ENCODE measurements at regions not wholly inside any gene's neighbourhood (a gene's known extent, or its start where the extent isn't known, plus 50 kb on each side); places are given as distances from the start of the nearest gene placed in this dataset.

DNA sequence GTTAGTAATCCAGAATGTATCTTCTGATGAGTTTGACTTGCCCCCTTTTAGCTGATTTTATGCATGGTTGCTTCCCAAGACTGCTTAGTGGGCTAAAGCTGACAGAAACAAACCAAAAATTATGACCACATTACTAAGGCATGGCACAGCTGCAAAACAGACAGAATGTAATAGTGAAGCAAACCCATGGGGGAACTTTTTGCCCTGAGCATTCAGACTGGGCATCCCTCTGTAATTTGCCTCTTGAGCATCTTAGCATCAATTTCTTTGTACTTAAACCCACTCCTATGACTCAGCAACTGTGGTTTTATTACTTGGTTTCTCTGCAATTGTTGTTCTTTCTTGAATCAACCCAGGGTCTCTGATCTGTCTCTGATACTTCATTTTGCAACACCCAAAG lies 487.3 kb upstream of the DCC start:
- DNase-seq (ENCODE audit: low read depth), result no peak
- no peaks in the 10 kb centered on the region for H3K36me3 ChIP-seq (ENCODE audit: control insufficient read depth, insufficient read depth, low read length)
- POLR2A ChIA-PET, result no interaction called here
- H3K27me3 ChIP-seq (ENCODE audit: control insufficient read depth, insufficient read depth, low read length), result no peaks in the 10 kb centered on the region
- CTCF ChIA-PET, result no interaction called here
- TF ChIP-seq, protein P1, sequence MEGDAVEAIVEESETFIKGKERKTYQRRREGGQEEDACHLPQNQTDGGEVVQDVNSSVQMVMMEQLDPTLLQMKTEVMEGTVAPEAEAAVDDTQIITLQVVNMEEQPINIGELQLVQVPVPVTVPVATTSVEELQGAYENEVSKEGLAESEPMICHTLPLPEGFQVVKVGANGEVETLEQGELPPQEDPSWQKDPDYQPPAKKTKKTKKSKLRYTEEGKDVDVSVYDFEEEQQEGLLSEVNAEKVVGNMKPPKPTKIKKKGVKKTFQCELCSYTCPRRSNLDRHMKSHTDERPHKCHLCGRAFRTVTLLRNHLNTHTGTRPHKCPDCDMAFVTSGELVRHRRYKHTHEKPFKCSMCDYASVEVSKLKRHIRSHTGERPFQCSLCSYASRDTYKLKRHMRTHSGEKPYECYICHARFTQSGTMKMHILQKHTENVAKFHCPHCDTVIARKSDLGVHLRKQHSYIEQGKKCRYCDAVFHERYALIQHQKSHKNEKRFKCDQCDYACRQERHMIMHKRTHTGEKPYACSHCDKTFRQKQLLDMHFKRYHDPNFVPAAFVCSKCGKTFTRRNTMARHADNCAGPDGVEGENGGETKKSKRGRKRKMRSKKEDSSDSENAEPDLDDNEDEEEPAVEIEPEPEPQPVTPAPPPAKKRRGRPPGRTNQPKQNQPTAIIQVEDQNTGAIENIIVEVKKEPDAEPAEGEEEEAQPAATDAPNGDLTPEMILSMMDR (IDR thresholded peaks at IDR 0.05; ENCODE audit: insufficient read depth, low read depth, low read length), result no peak
- H3K4me3 ChIP-seq (ENCODE audit: low read depth, low read length), result no peak overlapping the region

DNA sequence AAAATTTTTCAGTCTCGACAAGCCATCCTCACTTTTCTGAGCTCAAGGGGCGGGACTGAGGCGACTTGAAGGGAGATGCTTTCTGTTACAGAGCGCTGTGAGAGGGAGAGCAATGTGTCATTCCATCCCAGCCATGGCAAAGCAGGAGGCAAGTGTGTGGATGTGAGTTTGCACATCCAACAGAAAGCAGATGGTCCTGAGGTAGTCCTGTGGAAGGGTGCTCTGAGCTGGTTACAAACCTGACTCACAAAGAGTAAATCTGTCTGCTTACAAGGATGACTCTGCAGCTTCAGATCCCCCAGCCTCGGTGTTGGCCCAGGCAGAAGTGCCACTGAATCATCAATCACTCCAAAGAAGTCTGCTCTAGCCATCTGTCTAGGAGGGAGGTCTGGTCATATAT lies 482.0 kb upstream of the DCC start:
- Histone ChIP-seq H3K36me3 (ENCODE audit: control insufficient read depth, insufficient read depth, low read length) (no peaks in the 10 kb centered on the region), H3K4me3 (ENCODE audit: low read depth, low read length) (no peak overlapping the region), H3K27me3 (ENCODE audit: control insufficient read depth, insufficient read depth, low read length) (no peaks in the 10 kb centered on the region)
- ChIA-PET CTCF (interaction anchor here (1.4 kb wide), 1 partner anchor 22 kb away, joined by 3 read pairs; no protein-coding TSS in a partner anchor), POLR2A (no interaction called here)
- TF ChIP-seq, protein P1 (IDR thresholded peaks at IDR 0.05; ENCODE audit: insufficient read depth, low read depth, low read length), result no peak
- no peak for DNase-seq (ENCODE audit: low read depth)

DNA sequence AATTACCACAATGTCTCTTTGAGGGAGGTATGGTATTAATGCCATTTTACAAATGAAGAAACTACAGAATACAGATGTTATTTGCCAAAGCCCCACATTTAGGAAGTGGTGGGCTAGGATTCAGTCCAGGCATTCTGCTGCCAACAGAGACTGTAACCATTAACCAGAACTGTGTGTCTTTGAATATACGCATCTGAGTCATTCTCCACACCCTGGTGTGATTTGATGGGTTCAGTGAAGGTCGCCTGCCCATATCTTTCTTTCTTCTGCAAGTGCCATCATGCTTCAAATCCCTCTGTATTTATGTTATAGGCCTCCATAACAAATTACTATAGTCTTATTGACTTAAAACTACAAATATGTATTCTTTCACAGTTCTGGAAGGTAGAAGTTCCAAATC lies 479.0 kb upstream of the DCC start:
- TF ChIP-seq, protein P1 (IDR thresholded peaks at IDR 0.05; ENCODE audit: insufficient read depth, low read depth, low read length), result no peak
- Histone ChIP-seq H3K36me3 (ENCODE audit: control insufficient read depth, insufficient read depth, low read length) (no peaks in the 10 kb centered on the region), H3K27me3 (ENCODE audit: control insufficient read depth, insufficient read depth, low read length) (no peaks in the 10 kb centered on the region), H3K4me3 (ENCODE audit: low read depth, low read length) (no peak overlapping the region)
- CTCF ChIA-PET, result no interaction called here
- POLR2A ChIA-PET, result no interaction called here
- no peak for DNase-seq (ENCODE audit: low read depth)

DNA sequence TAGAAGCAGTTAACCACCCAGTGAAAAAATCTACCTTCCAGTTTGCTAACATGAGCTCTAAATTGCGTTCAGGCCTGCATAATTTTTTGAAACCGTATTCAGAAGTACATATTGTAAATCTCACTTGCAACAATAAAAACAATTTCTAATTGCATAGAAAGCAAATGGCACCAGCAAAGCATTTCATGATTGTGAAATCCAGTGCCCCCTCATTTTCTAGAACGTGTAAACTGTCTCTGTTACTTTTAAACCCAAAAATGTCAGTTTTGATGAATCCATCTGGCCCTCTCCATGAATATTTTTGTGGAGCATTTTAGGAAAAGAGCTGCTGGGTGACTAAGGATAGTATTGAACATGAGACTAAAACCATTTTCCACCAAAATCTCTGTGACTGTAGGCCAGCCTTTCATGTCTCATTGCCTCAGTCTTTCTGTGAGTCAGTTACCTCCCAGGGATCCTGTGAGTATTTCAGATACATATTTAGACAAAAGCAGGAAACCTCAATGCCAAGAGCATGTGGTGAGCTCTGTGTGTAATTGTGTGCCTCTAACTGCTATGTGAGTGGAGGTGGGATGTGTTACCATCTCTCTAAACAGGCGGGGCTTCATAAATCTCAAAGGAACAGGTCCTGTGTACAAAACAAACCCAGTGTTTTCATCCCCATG lies 477.8 kb upstream of the DCC start:
- ChIA-PET CTCF (no interaction called here), POLR2A (no interaction called here)
- no peak overlapping the region for H3K4me3 ChIP-seq (ENCODE audit: low read depth, low read length)
- no peaks in the 10 kb centered on the region for H3K27me3 ChIP-seq (ENCODE audit: control insufficient read depth, insufficient read depth, low read length)
- no peaks in the 10 kb centered on the region for H3K36me3 ChIP-seq (ENCODE audit: control insufficient read depth, insufficient read depth, low read length)
- TF ChIP-seq, protein P1 (IDR thresholded peaks at IDR 0.05; ENCODE audit: insufficient read depth, low read depth, low read length), result no peak
- DNase-seq (ENCODE audit: low read depth), result no peak

DNA sequence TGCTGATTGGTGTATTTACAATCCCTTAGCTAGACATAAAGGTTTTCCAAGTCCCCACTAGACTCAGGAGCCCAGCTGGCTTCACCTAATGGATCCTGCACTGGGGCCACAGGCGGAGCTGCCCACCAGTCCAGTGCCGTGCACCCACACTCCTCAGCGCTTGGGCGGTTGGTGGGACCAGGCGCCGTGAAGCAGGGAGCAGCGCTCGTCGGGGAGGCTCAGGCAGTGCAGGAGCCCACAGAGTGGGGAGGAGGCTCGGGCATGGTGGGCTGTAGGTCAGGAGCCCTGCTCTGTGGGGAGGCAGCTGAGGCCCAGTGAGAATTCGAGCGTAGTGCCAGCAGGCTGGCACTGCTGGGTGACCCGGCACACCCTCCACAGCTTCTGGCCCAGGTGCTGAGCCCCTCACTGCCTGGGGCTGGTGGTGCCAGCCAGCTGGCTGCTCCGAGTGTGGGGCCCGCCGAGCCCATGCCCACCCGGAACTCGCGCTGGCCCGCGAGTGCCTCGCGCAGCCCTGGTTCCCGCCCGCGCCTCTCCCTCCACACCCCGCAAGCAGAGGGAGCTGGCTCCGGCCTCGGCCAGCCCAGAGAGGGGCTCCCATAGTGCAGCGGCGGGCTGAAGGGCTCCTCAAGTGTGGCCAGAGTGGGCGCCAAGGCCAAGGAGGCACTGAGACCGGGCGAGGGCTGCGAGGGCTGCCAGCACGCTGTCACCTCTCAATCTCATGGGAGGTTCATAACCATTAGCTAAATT lies 475.6 kb upstream of the DCC start:
- Histone ChIP-seq H3K4me3 (ENCODE audit: low read depth, low read length) (no peak overlapping the region), H3K36me3 (ENCODE audit: control insufficient read depth, insufficient read depth, low read length) (no peaks in the 10 kb centered on the region), H3K27me3 (ENCODE audit: control insufficient read depth, insufficient read depth, low read length) (no peaks in the 10 kb centered on the region)
- TF ChIP-seq, protein P1 (IDR thresholded peaks at IDR 0.05; ENCODE audit: insufficient read depth, low read depth, low read length), result no peak
- DNase-seq (ENCODE audit: low read depth), result no peak
- ChIA-PET POLR2A (no interaction called here), CTCF (no interaction called here)
